Panc1 (cell line): ENCODE measurements at regions not wholly inside any gene's neighbourhood (a gene's known extent, or its start where the extent isn't known, plus 50 kb on each side); places are given as distances from the start of the nearest gene placed in this dataset.

Experiments
- POLR2AphosphoS5 ChIP-seq: IDR thresholded peaks from 2 replicates; pipeline ENCODE4 v1.6.1; 2012; ENCODE audit warnings: mild to moderate bottlenecking, low read depth, low read length, moderate library complexity
- TCF7L2 ChIP-seq: IDR thresholded peaks from 2 replicates; pipeline ENCODE4 v1.6.1; 2011; ENCODE audit warnings: mild to moderate bottlenecking, low read depth, low read length, inconsistent platforms
- TF ChIP-seq, protein P1 (sequence below): fragments of 450-650 bp; IDR thresholded peaks from 2 replicates; pipeline ENCODE4 v1.5.1; 2017; ENCODE audit warnings: mild to moderate bottlenecking

DNA sequence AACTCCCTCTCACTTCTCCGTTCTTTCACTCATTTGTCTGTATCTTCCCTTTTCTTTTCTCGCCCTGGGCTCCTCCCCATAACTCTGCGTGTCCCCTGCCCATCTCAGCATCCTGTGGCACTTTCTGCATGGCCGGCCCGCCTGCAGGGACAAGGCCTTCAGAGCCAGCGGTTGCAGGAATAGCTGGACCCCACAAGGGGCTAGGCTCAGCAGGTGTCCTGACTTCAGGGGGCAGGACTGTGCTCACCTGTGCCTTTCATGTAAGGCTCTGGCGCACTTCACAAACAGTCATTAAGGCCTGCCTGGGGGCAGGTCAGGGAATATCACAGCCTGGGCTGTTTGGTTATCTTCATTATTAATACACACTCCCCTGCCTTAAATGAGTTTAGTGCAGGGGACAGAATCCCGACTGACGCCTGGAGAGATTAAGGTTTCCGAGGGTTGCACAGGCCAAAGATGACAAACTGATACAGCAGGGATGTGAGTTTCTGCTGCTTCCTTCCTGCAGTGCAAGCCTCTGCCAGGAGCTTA lies 768.8 kb upstream of the TBX3 start:
- TF ChIP-seq, protein P1, sequence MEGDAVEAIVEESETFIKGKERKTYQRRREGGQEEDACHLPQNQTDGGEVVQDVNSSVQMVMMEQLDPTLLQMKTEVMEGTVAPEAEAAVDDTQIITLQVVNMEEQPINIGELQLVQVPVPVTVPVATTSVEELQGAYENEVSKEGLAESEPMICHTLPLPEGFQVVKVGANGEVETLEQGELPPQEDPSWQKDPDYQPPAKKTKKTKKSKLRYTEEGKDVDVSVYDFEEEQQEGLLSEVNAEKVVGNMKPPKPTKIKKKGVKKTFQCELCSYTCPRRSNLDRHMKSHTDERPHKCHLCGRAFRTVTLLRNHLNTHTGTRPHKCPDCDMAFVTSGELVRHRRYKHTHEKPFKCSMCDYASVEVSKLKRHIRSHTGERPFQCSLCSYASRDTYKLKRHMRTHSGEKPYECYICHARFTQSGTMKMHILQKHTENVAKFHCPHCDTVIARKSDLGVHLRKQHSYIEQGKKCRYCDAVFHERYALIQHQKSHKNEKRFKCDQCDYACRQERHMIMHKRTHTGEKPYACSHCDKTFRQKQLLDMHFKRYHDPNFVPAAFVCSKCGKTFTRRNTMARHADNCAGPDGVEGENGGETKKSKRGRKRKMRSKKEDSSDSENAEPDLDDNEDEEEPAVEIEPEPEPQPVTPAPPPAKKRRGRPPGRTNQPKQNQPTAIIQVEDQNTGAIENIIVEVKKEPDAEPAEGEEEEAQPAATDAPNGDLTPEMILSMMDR: no peak
- TF ChIP-seq POLR2AphosphoS5: no peak
- TF ChIP-seq TCF7L2: no peak
